ENCODE measurements at regions not wholly inside any gene's neighbourhood (a gene's known extent, or its start where the extent isn't known, plus 50 kb on each side); places are given as distances from the start of the nearest gene placed in this dataset.

DNA sequence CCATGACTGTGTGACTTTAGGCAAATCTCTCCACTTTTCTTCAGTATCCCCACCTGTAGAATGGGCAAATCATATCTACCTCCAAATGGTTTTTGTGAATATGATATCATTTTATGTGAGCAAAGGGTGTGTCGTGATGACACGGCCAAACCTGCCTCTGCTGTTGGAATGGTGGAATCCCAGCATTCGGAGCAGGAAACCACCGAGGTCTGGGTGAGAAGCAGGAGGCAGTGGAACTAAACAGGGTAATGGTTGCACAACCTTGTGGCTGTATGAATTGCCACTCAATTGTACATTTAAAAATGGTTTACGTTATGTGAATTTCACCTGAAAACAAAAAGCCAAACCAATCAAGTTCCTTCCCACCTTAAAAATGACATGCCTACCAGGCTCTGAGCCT lies 131.4 kb upstream of the ZMIZ1 start:
- TF ChIP-seq POLR2A (IDR thresholded peaks at IDR 0.05) (no peak), CTCF (IDR thresholded peaks at IDR 0.05) (no peak)

Measured in thyroid gland (tissue), 4 donors.